ENCODE measurements at regions not wholly inside any gene's neighbourhood (a gene's known extent, or its start where the extent isn't known, plus 50 kb on each side); places are given as distances from the start of the nearest gene placed in this dataset.
"Not testable (repeated sequence)": the region's sequence is repeated elsewhere in the genome, so short reads cannot be mapped to it uniquely, and the experiment has no call there.

GRCh38 chrY:18904296-18904695 lies 130.8 kb upstream of the HSFY2 start:
- ATAC-seq (no peak), DNase-seq (ENCODE audit: missing footprints) (no peak)
- intact Hi-C loops (cut with DNase I) = no loop called here

DNA sequence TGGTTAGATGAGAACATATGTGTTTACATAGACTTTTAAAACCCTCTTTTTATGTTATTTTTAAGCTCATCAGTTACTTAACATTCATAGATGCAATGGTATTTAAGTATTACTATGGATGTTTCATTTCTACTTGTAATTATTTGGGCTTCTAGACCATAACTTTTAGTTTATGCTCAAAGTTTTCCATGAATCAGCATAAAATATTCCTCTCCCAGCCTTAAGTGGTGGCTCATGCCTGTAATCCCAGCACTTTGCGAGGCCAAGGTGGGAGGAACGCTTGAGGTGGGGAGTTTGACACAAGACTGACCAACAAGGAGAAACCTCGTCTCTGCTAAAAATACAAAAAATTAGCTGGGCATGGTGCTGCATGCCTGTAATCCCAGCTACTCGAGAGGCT lies 118.5 kb upstream of the HSFY2 start:
- ATAC-seq (no peak), DNase-seq (ENCODE audit: missing footprints) (no peak)
- intact Hi-C loops (cut with DNase I) = no loop called here

- ATAC-seq = no peak
- DNase-seq (ENCODE audit: missing footprints) = no peak
- intact Hi-C loops (cut with DNase I) = no loop called here
These were observed 116.0 kb upstream of the HSFY2 start for GRCh38 chrY:18889548-18889947.

DNA sequence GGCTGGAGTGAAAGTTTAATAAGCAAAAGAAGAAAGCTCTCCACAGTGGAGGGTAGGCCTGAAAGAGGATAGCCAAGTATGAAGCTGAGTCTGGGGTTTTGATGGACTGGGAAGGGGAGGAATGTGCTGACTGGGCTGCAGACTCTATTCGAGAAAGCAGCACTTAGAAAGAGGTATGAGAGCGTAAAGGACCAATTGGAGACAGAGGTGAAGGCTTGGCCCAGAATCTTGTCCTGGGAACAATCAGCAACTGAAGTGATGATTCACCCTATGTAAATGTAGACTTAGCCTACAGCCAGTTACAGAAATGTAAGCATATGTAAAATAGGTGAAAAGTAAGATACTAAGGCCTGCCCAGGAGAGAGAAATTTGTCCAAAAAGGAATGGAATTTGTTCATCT lies 111.2 kb upstream of the HSFY2 start:
- DNase-seq (ENCODE audit: missing footprints) (no peak), ATAC-seq (no peak)

GRCh38 chrY:18869145-18869544 lies 95.6 kb upstream of the HSFY2 start:
- ATAC-seq; DNase-seq (ENCODE audit: missing footprints); intact Hi-C loops (cut with DNase I): not testable (repeated sequence)

More for the DNA sequence above, 111.2 kb upstream of the HSFY2 start:
- intact Hi-C loops (cut with DNase I) = no loop called here

- not testable (repeated sequence) for DNase-seq (ENCODE audit: missing footprints)
These were observed 93.5 kb upstream of the HSFY2 start for GRCh38 chrY:18866887-18867551.

GRCh38 chrY:18860856-18861255 lies 87.3 kb upstream of the HSFY2 start:
- DNase-seq (ENCODE audit: missing footprints); intact Hi-C loops (cut with DNase I); ATAC-seq: not testable (repeated sequence)

More at GRCh38 chrY:18866887-18867551, 93.5 kb upstream of the HSFY2 start:
- ATAC-seq; intact Hi-C loops (cut with DNase I): not testable (repeated sequence)

GRCh38 chrY:18858484-18859191 lies 85.1 kb upstream of the HSFY2 start:
- intact Hi-C loops (cut with DNase I); ATAC-seq: not testable (repeated sequence)

DNA sequence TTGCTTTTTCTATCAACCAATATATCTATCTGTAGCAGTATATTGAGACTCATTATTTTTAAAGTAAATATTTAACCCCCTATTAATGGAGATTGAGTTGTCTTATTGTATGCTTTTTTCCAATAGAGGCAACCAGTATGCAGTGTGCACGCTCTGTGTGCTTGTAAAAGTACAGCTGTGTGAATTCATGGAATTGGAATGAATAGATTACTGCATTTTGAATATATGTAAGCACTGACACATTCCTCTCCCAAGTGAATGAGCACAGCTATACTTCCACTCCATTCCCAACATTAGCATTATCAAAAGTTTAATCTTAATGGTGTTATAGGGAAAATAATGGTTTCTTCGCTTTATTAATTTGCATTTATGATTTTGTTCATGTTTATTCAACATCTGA lies 81.6 kb upstream of the HSFY2 start:
- ATAC-seq; intact Hi-C loops (cut with DNase I); DNase-seq (ENCODE audit: missing footprints): not testable (repeated sequence)

More at GRCh38 chrY:18858484-18859191, 85.1 kb upstream of the HSFY2 start:
- DNase-seq (ENCODE audit: missing footprints) = not testable (repeated sequence)

GRCh38 chrY:18853323-18853722 lies 79.8 kb upstream of the HSFY2 start:
- ATAC-seq; intact Hi-C loops (cut with DNase I); DNase-seq (ENCODE audit: missing footprints): not testable (repeated sequence)

DNA sequence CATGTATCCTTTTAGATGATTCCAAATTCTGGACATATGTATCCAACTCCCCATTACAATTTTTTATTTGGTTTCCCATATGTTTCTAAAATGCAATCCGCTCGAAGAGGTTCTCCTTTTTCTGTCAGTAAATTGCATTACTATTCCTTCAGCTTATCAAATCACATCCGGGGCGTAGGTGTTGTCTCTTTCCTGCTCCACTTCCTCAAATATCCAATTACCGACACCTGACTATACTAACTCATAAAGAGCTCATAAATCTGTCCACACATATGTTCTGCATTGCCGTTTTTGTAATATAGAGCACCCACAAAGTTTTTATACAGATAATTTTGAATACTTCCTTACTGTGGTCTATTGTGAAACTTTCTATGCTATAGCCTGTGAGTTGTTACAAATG lies 63.1 kb upstream of the HSFY2 start:
- intact Hi-C loops (cut with DNase I); DNase-seq (ENCODE audit: missing footprints); ATAC-seq: not testable (repeated sequence)
